OCI-LY3 (cell line): ENCODE measurements at regions not wholly inside any gene's neighbourhood (a gene's known extent, or its start where the extent isn't known, plus 50 kb on each side); places are given as distances from the start of the nearest gene placed in this dataset.

Experiments used
- H2AFZ ChIP-seq: fragments of 200-600, 300-600 bp; shearing (Covaris generic); 2 replicates; pipeline ENCODE4 v1.6.0; 2014; ENCODE audit warnings: antibody characterized with exemption, low read depth, low read length
- H3K27ac ChIP-seq: fragments of 200-600, 300-600 bp; sonication (generic); 2 replicates; pipeline ENCODE4 v1.5.1; 2014; ENCODE audit warnings: mild to moderate bottlenecking, low read length, moderate library complexity, mixed read lengths
- H3K27me3 ChIP-seq: fragments of 200-600, 300-600 bp; sonication (generic); 2 replicates; pipeline ENCODE4 v1.6.1; 2014; ENCODE audit warnings: low read depth, low read length, mixed read lengths
- H3K36me3 ChIP-seq: fragments of 200-600, 300-600 bp; sonication (generic); replicated peaks from 2 replicates; pipeline ENCODE3; 2014; ENCODE audit warnings: low read depth, low read length, mixed read lengths
- H3K4me1 ChIP-seq: fragments of 300-600, 200-600 bp; sonication (generic); 2 replicates; pipeline ENCODE4 v1.6.1; 2014; ENCODE audit warnings: low read length, mixed read lengths
- H3K4me2 ChIP-seq: fragments of 200-600, 300-600 bp; sonication (generic); 2 replicates; pipeline ENCODE4 v1.6.1; 2014; ENCODE audit warnings: low read length, mixed read lengths
- H3K4me3 ChIP-seq: fragments of 300-600, 200-600 bp; sonication (generic); 2 replicates; pipeline ENCODE4 v1.5.1; 2014; ENCODE audit warnings: antibody characterized with exemption, mild to moderate bottlenecking, low read length, moderate library complexity
- H3K79me2 ChIP-seq: fragments of 300-600, 200-600 bp; shearing (Covaris generic); 2 replicates; pipeline ENCODE4 v1.6.1; 2014; ENCODE audit warnings: mild to moderate bottlenecking, low read length, mixed read lengths
- H3K9ac ChIP-seq: fragments of 300-600, 200-600 bp; shearing (Covaris generic); 2 replicates; pipeline ENCODE4 v1.6.0; 2014; ENCODE audit warnings: mild to moderate bottlenecking, low read length, moderate library complexity
- H3K9me3 ChIP-seq: fragments of 200-600, 300-600 bp; shearing (Covaris generic); 2 replicates; pipeline ENCODE4 v1.6.1; 2014; ENCODE audit warnings: low read length, mixed read lengths; ENCODE audit not compliant: insufficient read depth
- H4K20me1 ChIP-seq: fragments of 200-600, 300-600 bp; sonication (generic); 2 replicates; pipeline ENCODE4 v1.6.1; 2016; ENCODE audit warnings: low read length, mixed read lengths; ENCODE audit not compliant: insufficient read depth
- EZH2phosphoT487 ChIP-seq: fragments of 200-600 bp; shearing (Covaris generic); IDR thresholded peaks from 2 replicates; pipeline ENCODE4 v1.6.1; 2018; ENCODE audit warnings: antibody characterized with exemption, mixed run types, low read depth
- TF ChIP-seq, protein P1 (sequence below): fragments of 200-600, 300-600 bp; sonication (generic); IDR thresholded peaks from 2 replicates; pipeline ENCODE4 v1.5.1; 2014; ENCODE audit warnings: antibody characterized with exemption, low read length, low read depth

DNA sequence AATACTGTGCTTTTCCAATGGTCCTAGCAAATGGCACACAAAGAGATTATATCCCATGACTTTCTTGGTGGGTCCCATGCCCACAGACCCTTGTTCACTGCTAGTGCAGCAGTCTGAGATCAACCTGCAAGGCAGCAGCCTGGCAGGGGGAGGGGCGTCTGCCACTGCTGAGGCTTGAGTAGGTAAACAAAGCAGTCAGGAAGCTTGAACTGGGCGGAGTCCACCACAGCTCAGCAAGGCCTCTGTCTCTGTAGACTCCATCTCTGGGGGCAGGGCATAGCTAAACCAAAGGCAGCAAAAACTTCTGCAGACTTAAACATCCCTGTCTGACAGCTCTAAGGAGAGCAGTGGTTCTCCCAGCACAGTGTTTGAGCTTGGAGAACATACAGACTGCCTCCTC is 82.9 kb downstream of the ZNF737 start:
- no peak overlapping the region for H3K27ac ChIP-seq
- no peaks in the 10 kb centered on the region for H3K9me3 ChIP-seq
- H4K20me1 ChIP-seq, result no peaks in the 10 kb centered on the region
- no peaks in the 10 kb centered on the region for H3K4me1 ChIP-seq
- H3K4me2 ChIP-seq, result no peak overlapping the region
- no peak overlapping the region for H3K4me3 ChIP-seq
- H3K9ac ChIP-seq, result no peak overlapping the region
- no peak for TF ChIP-seq EZH2phosphoT487
- TF ChIP-seq, protein P1, sequence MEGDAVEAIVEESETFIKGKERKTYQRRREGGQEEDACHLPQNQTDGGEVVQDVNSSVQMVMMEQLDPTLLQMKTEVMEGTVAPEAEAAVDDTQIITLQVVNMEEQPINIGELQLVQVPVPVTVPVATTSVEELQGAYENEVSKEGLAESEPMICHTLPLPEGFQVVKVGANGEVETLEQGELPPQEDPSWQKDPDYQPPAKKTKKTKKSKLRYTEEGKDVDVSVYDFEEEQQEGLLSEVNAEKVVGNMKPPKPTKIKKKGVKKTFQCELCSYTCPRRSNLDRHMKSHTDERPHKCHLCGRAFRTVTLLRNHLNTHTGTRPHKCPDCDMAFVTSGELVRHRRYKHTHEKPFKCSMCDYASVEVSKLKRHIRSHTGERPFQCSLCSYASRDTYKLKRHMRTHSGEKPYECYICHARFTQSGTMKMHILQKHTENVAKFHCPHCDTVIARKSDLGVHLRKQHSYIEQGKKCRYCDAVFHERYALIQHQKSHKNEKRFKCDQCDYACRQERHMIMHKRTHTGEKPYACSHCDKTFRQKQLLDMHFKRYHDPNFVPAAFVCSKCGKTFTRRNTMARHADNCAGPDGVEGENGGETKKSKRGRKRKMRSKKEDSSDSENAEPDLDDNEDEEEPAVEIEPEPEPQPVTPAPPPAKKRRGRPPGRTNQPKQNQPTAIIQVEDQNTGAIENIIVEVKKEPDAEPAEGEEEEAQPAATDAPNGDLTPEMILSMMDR, result no peak
- H3K27me3 ChIP-seq, result no peaks in the 10 kb centered on the region
- H2AFZ ChIP-seq, result no peak overlapping the region
- no peaks in the 10 kb centered on the region for H3K36me3 ChIP-seq
- H3K79me2 ChIP-seq, result no peaks in the 10 kb centered on the region

GRCh38 chr19:20481736-20482135 is 83.8 kb downstream of the ZNF737 start:
- Histone ChIP-seq H3K4me1 (no peaks in the 10 kb centered on the region), H3K36me3 (no peaks in the 10 kb centered on the region), H3K27ac (no peak overlapping the region), H3K4me2 (no peak overlapping the region), H3K9ac (no peak overlapping the region), H3K79me2 (no peaks in the 10 kb centered on the region), H3K27me3 (no peaks in the 10 kb centered on the region), H2AFZ (no peak overlapping the region), H3K9me3 (0 out of 2 replicates have a peak, but pooled peaks cover 5% of the 10 kb centered on the region), H3K4me3 (no peak overlapping the region), H4K20me1 (no peaks in the 10 kb centered on the region)
- no peak for TF ChIP-seq EZH2phosphoT487
- TF ChIP-seq, protein P1, result no peak

GRCh38 chr19:20479483-20479882 is 86.1 kb downstream of the ZNF737 start:
- Histone ChIP-seq H2AFZ (no peak overlapping the region), H3K4me2 (no peak overlapping the region), H3K4me3 (no peak overlapping the region), H3K36me3 (no peaks in the 10 kb centered on the region), H4K20me1 (no peaks in the 10 kb centered on the region), H3K27me3 (no peaks in the 10 kb centered on the region), H3K9me3 (0 out of 2 replicates have a peak, but pooled peaks cover 5% of the 10 kb centered on the region), H3K9ac (no peak overlapping the region), H3K27ac (no peak overlapping the region), H3K79me2 (no peaks in the 10 kb centered on the region), H3K4me1 (no peaks in the 10 kb centered on the region)
- no peak for TF ChIP-seq EZH2phosphoT487
- TF ChIP-seq, protein P1, result no peak

- 0 out of 2 replicates have a peak, but pooled peaks cover 5% of the 10 kb centered on the region for H3K9me3 ChIP-seq
These were observed 86.6 kb downstream of the ZNF737 start for GRCh38 chr19:20478936-20479335.

More at GRCh38 chr19:20478936-20479335, 86.6 kb downstream of the ZNF737 start:
- TF ChIP-seq EZH2phosphoT487, result no peak
- Histone ChIP-seq H3K36me3 (no peaks in the 10 kb centered on the region), H3K9ac (no peak overlapping the region), H3K27me3 (no peaks in the 10 kb centered on the region), H3K4me2 (no peak overlapping the region), H2AFZ (no peak overlapping the region), H3K79me2 (no peaks in the 10 kb centered on the region), H3K4me1 (no peaks in the 10 kb centered on the region), H4K20me1 (no peaks in the 10 kb centered on the region), H3K27ac (no peak overlapping the region), H3K4me3 (no peak overlapping the region)
